Keratinocyte (primary cell): ENCODE measurements at regions not wholly inside any gene's neighbourhood (a gene's known extent, or its start where the extent isn't known, plus 50 kb on each side); places are given as distances from the start of the nearest gene placed in this dataset.

Experiments
- EZH2 ChIP-seq: IDR thresholded peaks from one replicate; pipeline ENCODE4 v1.6.1; 2012; ENCODE audit warnings: inconsistent platforms, mild to moderate bottlenecking, low read length, moderate library complexity
- TF ChIP-seq, protein P1 (sequence below), 3 experiments: IDR thresholded peaks in 1 of 3; conservative IDR thresholded peaks in 1 of 3; optimal IDR thresholded peaks in 1 of 3; 2 replicates in 2 of 3; 3 replicates in 1 of 3; pipeline versions ENCODE3 to v1.5.1; 2011; ENCODE audit warnings: low read length in 3 of 3, mild to moderate bottlenecking in 3 of 3, moderate library complexity in 2 of 3, control low read depth in 1 of 3, inconsistent platforms in 1 of 3; ENCODE audit not compliant: insufficient read depth in 2 of 3; ENCODE audit errors: extremely low read depth in 1 of 3

DNA sequence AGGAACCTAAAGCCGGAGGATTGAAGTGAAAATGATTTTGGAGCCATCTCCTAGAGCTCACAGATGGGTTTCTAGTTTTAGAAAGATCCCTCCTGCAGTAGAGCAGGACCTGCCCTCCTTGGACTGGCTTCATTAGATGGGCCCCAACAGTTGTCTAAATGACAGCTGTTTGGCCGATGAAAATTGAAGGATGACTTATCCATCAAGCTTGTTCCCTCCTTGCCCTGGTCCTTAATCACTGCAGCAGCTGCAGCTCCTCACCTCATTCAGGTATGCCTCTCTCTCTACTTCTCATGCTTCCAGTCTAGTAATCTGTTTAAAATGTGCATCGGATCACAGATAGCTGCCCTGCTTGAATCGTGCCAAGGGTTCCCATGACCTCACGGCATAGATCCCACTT lies 677.6 kb downstream of the BCL11A start:
- no peak for TF ChIP-seq EZH2
- TF ChIP-seq, protein P1, sequence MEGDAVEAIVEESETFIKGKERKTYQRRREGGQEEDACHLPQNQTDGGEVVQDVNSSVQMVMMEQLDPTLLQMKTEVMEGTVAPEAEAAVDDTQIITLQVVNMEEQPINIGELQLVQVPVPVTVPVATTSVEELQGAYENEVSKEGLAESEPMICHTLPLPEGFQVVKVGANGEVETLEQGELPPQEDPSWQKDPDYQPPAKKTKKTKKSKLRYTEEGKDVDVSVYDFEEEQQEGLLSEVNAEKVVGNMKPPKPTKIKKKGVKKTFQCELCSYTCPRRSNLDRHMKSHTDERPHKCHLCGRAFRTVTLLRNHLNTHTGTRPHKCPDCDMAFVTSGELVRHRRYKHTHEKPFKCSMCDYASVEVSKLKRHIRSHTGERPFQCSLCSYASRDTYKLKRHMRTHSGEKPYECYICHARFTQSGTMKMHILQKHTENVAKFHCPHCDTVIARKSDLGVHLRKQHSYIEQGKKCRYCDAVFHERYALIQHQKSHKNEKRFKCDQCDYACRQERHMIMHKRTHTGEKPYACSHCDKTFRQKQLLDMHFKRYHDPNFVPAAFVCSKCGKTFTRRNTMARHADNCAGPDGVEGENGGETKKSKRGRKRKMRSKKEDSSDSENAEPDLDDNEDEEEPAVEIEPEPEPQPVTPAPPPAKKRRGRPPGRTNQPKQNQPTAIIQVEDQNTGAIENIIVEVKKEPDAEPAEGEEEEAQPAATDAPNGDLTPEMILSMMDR (optimal IDR thresholded peaks at IDR 0.05 in 1 of 3, IDR thresholded peaks at IDR 0.05 in 1 of 3, conservative IDR thresholded peaks at IDR 0.05 in 1 of 3; ENCODE audit: extremely low read depth in 1 of 3, insufficient read depth in 2 of 3, low read length in 3 of 3): no peak
